Gastroesophageal sphincter (tissue), 3 donors: ENCODE measurements at regions not wholly inside any gene's neighbourhood (a gene's known extent, or its start where the extent isn't known, plus 50 kb on each side); places are given as distances from the start of the nearest gene placed in this dataset.

Experiments used
- EP300 ChIP-seq: sonication (generic); formaldehyde crosslinking; IDR thresholded peaks from one replicate; pipeline ENCODE4 v1.6.1; 2017; ENCODE audit warnings: antibody characterized with exemption, mild to moderate bottlenecking
- POLR2A ChIP-seq, 2 donors: fragments of 450-650 bp; IDR thresholded peaks; one replicate each; pipeline ENCODE4 v1.6.1; 2017; ENCODE audit warnings: antibody characterized with exemption in 2 of 2, mild to moderate bottlenecking in 2 of 2, moderate library complexity in 1 of 2
- TF ChIP-seq, protein P1 (sequence below), 4 experiments: fragments of 200-600 bp in 2 of 4; fragments of 450-650 bp in 2 of 4; sonication (generic) in 1 of 4; IDR thresholded peaks; one replicate each; pipeline ENCODE4 v1.5.1; 2017 to 2019; ENCODE audit warnings: antibody characterized with exemption in 4 of 4, mild to moderate bottlenecking in 2 of 4, moderate library complexity in 2 of 4

- TF ChIP-seq POLR2A (IDR thresholded peaks at IDR 0.05) (no peak), EP300 (no peak)
- TF ChIP-seq, protein P1, sequence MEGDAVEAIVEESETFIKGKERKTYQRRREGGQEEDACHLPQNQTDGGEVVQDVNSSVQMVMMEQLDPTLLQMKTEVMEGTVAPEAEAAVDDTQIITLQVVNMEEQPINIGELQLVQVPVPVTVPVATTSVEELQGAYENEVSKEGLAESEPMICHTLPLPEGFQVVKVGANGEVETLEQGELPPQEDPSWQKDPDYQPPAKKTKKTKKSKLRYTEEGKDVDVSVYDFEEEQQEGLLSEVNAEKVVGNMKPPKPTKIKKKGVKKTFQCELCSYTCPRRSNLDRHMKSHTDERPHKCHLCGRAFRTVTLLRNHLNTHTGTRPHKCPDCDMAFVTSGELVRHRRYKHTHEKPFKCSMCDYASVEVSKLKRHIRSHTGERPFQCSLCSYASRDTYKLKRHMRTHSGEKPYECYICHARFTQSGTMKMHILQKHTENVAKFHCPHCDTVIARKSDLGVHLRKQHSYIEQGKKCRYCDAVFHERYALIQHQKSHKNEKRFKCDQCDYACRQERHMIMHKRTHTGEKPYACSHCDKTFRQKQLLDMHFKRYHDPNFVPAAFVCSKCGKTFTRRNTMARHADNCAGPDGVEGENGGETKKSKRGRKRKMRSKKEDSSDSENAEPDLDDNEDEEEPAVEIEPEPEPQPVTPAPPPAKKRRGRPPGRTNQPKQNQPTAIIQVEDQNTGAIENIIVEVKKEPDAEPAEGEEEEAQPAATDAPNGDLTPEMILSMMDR (IDR thresholded peaks at IDR 0.05), result no peak
Measured at GRCh38 chr11:69947059-69947792, 128.0 kb upstream of the FGF3 start.
